ENCODE measurements at regions not wholly inside any gene's neighbourhood (a gene's known extent, or its start where the extent isn't known, plus 50 kb on each side); places are given as distances from the start of the nearest gene placed in this dataset.

GRCh38 chr2:61645911-61646310 is 107.8 kb upstream of the XPO1 start:
- no peak for TF ChIP-seq POLR2AphosphoS5 (IDR thresholded peaks at IDR 0.05; ENCODE audit: low read depth, low read length)
- TF ChIP-seq TAF1 (IDR thresholded peaks at IDR 0.05; ENCODE audit: borderline replicate concordance, insufficient read depth, low read length), result no peak
- no peak for TF ChIP-seq SIN3A (IDR thresholded peaks at IDR 0.05; ENCODE audit: borderline replicate concordance, insufficient read depth, low read length)
- TF ChIP-seq, protein P1, sequence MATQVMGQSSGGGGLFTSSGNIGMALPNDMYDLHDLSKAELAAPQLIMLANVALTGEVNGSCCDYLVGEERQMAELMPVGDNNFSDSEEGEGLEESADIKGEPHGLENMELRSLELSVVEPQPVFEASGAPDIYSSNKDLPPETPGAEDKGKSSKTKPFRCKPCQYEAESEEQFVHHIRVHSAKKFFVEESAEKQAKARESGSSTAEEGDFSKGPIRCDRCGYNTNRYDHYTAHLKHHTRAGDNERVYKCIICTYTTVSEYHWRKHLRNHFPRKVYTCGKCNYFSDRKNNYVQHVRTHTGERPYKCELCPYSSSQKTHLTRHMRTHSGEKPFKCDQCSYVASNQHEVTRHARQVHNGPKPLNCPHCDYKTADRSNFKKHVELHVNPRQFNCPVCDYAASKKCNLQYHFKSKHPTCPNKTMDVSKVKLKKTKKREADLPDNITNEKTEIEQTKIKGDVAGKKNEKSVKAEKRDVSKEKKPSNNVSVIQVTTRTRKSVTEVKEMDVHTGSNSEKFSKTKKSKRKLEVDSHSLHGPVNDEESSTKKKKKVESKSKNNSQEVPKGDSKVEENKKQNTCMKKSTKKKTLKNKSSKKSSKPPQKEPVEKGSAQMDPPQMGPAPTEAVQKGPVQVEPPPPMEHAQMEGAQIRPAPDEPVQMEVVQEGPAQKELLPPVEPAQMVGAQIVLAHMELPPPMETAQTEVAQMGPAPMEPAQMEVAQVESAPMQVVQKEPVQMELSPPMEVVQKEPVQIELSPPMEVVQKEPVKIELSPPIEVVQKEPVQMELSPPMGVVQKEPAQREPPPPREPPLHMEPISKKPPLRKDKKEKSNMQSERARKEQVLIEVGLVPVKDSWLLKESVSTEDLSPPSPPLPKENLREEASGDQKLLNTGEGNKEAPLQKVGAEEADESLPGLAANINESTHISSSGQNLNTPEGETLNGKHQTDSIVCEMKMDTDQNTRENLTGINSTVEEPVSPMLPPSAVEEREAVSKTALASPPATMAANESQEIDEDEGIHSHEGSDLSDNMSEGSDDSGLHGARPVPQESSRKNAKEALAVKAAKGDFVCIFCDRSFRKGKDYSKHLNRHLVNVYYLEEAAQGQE (IDR thresholded peaks at IDR 0.05; ENCODE audit: insufficient read depth in 1 of 2, low read depth in 2 of 2, low read length in 2 of 2), result no peak

Data from PFSK-1 (cell line).